SH-SY5Y (cell line): ENCODE measurements at regions not wholly inside any gene's neighbourhood (a gene's known extent, or its start where the extent isn't known, plus 50 kb on each side); places are given as distances from the start of the nearest gene placed in this dataset.

Experiments
- GATA2 ChIP-seq: IDR thresholded peaks from 2 replicates; pipeline ENCODE4 v1.6.1; 2011; ENCODE audit warnings: mild to moderate bottlenecking, low read depth, low read length
- GATA3 ChIP-seq: IDR thresholded peaks from 2 replicates; pipeline ENCODE4 v1.6.1; 2011; ENCODE audit warnings: low read depth, mild to moderate bottlenecking, low read length, moderate library complexity

- TF ChIP-seq GATA2 = no peak
- TF ChIP-seq GATA3 = no peak
Observed at GRCh38 chr17:45640141-45640850, 143.8 kb upstream of the CRHR1 start.
